ENCODE measurements at regions not wholly inside any gene's neighbourhood (a gene's known extent, or its start where the extent isn't known, plus 50 kb on each side); places are given as distances from the start of the nearest gene placed in this dataset.

GRCh38 chr10:94043431-94043990, 49.8 kb downstream of the PLCE1 start:
- no peak for TF ChIP-seq POLR2A (IDR thresholded peaks at IDR 0.05; ENCODE audit: low read length)
- no peak for TF ChIP-seq GATA1 (IDR thresholded peaks at IDR 0.05; ENCODE audit: low read depth, low read length)
- DNase-seq, result no peak

DNA sequence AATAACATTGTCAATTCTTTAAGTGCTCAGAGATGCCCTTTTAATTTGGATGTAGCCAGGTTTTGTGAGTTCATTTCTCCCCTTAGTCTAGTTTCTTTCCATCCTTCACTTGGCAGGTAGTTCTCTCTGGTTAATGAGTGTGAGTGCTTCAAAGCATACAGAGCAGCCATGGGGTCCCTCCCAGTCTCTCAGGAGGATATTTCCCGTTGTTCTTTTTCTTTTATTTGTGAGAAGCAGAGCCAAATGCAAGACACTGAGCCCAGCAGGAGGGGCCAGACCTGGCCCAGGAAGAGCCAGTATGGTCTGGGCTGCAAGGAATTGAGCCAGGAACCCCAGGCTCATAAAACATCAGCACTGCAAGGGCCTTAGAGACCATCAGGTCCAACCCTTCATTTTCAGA, 52.4 kb downstream of the PLCE1 start:
- no peak for DNase-seq

GRCh38 chr10:94047293-94047692, 53.6 kb downstream of the PLCE1 start:
- DNase-seq, result no peak
- TF ChIP-seq GATA1 (IDR thresholded peaks at IDR 0.05; ENCODE audit: low read depth, low read length) (no peak), POLR2A (IDR thresholded peaks at IDR 0.05; ENCODE audit: low read length) (no peak)

More for the DNA sequence above, 52.4 kb downstream of the PLCE1 start:
- no peak for TF ChIP-seq GATA1 (IDR thresholded peaks at IDR 0.05; ENCODE audit: low read depth, low read length)
- no peak for TF ChIP-seq POLR2A (IDR thresholded peaks at IDR 0.05; ENCODE audit: low read length)

GRCh38 chr10:94049911-94050310, 56.2 kb downstream of the PLCE1 start:
- DNase-seq, result no peak
- no peak for TF ChIP-seq POLR2A (IDR thresholded peaks at IDR 0.05; ENCODE audit: low read length)
- TF ChIP-seq GATA1 (IDR thresholded peaks at IDR 0.05; ENCODE audit: low read depth, low read length), result no peak

DNA sequence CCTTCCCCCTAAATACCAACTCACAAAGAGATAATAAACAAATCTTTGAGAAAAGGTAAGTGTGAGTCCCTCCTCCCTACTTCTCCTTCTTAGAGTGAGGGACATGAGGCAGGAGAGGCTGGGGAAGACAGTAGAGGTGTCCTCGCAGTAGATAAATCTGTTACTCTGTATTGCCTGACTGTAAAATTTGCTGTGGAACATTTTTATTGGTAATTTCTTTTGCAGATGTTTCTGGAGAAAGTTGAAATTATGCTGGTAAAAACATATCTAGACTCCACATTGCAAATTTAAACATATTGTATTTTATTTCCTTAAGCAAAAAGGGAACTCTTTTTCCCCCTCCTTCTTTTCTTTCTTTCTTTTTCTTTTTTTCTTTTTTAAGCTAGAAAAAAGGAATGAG, 58.5 kb downstream of the PLCE1 start:
- no peak for DNase-seq
- TF ChIP-seq POLR2A (IDR thresholded peaks at IDR 0.05; ENCODE audit: low read length) (no peak), GATA1 (IDR thresholded peaks at IDR 0.05; ENCODE audit: low read depth, low read length) (no peak)

DNA sequence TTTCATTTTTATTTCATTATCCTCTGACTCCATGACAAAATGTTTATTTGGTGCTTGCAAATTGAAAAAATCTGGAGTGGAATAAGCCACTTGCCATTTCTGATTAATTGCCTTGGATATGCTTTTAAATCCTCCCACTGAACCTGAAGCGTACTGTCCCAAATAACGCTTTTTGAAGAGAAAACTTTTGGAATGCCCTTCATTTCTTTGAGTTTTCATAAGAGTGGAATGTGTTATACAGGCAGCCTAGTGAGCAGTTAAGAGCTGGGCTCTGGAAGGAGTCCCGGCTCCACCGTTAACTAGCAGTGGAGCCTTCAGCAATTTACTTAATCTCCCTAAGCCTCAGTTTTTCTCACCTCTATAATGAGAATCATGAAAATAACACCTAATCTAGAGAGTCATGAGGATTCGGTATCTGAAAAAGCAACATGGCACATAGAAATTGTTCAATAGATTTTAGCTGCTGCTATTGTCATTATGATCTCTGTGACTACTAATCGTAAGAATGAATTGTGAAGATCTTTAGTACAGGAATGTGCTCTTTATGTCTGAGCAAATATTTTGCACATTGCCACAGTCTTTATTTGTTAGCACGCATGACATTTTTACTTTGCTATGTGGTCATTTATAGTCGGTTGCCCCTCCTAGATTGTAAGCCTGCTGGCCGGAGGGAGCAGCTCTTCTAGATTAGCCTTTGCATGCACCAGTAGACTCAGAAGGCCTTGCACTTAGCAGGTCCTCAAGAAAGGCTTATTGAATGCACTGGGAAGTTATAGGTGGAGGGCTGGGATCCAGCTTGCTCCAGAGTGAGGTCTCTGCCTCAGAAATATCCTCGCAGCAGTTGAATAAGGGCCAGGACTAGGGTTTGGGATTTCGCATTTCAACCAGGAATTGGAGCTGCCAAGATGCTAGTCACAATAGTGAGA, 59.4 kb downstream of the PLCE1 start:
- no peak for DNase-seq
- TF ChIP-seq GATA1 (IDR thresholded peaks at IDR 0.05; ENCODE audit: low read depth, low read length) (no peak), POLR2A (IDR thresholded peaks at IDR 0.05; ENCODE audit: low read length) (no peak)

GRCh38 chr10:94059178-94059883, 65.6 kb downstream of the PLCE1 start:
- TF ChIP-seq GATA1 (IDR thresholded peaks at IDR 0.05; ENCODE audit: low read depth, low read length) (no peak), POLR2A (IDR thresholded peaks at IDR 0.05; ENCODE audit: low read length) (no peak)
- no peak for DNase-seq

DNA sequence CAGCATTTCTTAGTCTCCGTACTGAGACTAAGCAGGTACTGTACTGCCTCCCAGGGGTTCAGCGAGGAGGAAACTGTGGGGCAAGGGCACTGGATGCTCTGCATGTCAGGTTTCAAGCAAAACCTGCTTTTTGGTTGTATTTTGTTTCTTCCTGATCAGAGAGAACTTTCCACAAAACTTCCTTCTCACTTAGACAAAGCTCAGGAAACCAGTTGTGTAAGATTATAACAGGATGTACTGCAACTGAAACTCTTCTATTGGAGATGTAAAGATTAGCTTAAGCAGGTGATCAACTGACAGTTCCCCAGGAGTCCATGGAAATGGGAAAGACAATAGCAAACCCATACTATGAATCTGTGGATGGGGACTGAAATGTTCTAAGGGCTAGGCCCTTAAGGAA, 67.3 kb downstream of the PLCE1 start:
- TF ChIP-seq POLR2A (IDR thresholded peaks at IDR 0.05; ENCODE audit: low read length) (no peak), GATA1 (IDR thresholded peaks at IDR 0.05; ENCODE audit: low read depth, low read length) (no peak)

DNA sequence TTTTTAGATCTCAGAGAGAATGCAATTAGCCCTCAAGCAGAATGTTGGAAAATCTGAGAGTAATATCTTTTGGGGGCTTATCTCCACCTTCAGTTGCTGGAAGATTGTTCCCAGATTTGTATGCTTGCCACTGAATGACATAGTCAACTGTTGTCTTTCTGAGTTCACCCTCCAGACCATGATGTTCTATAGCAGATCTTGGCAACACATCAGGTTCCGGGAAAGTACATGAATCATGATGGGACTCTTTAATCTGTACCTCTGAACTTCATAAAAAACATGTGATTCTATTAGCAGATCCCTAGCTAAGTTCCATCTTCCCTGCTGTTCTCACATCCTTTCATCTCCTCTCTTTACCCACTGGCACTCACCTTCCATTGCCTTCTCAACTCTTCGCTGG, 68.9 kb downstream of the PLCE1 start:
- DNase-seq, result no peak
- TF ChIP-seq POLR2A (IDR thresholded peaks at IDR 0.05; ENCODE audit: low read length), result no peak
- TF ChIP-seq GATA1 (IDR thresholded peaks at IDR 0.05; ENCODE audit: low read depth, low read length), result no peak

More for the DNA sequence above, 67.3 kb downstream of the PLCE1 start:
- DNase-seq, result no peak

DNA sequence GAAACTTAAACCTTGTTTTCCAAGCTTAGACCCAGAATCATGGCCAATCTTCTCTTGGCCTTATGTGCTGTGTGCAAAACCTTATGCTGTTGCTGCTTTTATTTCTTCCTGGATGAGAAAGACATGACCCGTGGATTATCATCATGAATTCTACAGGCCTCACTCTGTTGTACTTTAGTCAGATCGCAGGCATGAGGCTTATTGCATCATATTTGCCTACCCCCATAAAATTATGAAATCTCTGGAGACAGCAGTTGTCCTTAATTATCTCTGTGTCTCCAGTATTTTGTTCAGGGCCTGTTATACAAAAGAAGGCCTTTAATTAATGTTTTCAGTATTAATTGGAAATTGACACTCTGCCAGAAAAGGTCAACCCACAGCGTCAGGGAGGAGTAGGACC, 71.6 kb downstream of the PLCE1 start:
- TF ChIP-seq POLR2A (IDR thresholded peaks at IDR 0.05; ENCODE audit: low read length) (no peak), GATA1 (IDR thresholded peaks at IDR 0.05; ENCODE audit: low read depth, low read length) (no peak)
- DNase-seq, result no peak

- DNase-seq, result no peak
- TF ChIP-seq POLR2A (IDR thresholded peaks at IDR 0.05; ENCODE audit: low read length) (no peak), GATA1 (IDR thresholded peaks at IDR 0.05; ENCODE audit: low read depth, low read length) (no peak)
These were observed 72.1 kb downstream of the PLCE1 start for GRCh38 chr10:94065787-94066186.

- TF ChIP-seq POLR2A (IDR thresholded peaks at IDR 0.05; ENCODE audit: low read length) (no peak), GATA1 (IDR thresholded peaks at IDR 0.05; ENCODE audit: low read depth, low read length) (no peak)
These were observed 72.7 kb downstream of the PLCE1 start for GRCh38 chr10:94066411-94066810.

DNA sequence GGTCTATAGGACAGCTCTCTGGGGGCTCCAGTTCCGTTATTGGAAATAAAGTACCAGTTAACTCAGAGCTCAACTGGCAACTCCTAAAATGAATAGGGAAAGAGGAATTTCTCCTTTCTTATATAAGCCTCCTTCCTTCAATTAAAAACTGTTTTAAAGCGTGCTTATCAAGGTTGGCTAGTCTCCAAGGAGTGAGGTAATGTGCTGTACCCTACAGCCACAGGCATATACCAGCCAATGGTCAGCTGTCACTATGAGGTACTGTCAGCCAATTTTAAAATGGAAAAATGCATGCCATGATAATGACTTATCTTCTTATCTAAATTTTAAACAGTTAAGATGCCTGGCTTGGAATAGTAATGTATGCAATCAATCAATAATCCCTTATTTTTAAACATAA, 76.2 kb downstream of the PLCE1 start:
- TF ChIP-seq GATA1 (IDR thresholded peaks at IDR 0.05; ENCODE audit: low read depth, low read length), result no peak
- no peak for TF ChIP-seq POLR2A (IDR thresholded peaks at IDR 0.05; ENCODE audit: low read length)
- DNase-seq, result no peak

More at GRCh38 chr10:94066411-94066810, 72.7 kb downstream of the PLCE1 start:
- DNase-seq, result peak; percentile 5 to 21

GRCh38 chr10:94074462-94074861, 80.7 kb downstream of the PLCE1 start:
- no peak for DNase-seq
- TF ChIP-seq POLR2A (IDR thresholded peaks at IDR 0.05; ENCODE audit: low read length) (no peak), GATA1 (IDR thresholded peaks at IDR 0.05; ENCODE audit: low read depth, low read length) (no peak)

All from erythroblast (primary cell).